AG10803 (cell line): ENCODE measurements at regions not wholly inside any gene's neighbourhood (a gene's known extent, or its start where the extent isn't known, plus 50 kb on each side); places are given as distances from the start of the nearest gene placed in this dataset.

Experiments
- DNase-seq: peaks from one replicate; pipeline ENCODE4 v3.0.0; 2010; ENCODE audit warnings: low read depth
- H3K4me3 ChIP-seq: 2 replicates; pipeline ENCODE4 v1.5.1; 2011; ENCODE audit warnings: mild to moderate bottlenecking, low read length, control low read depth
- TF ChIP-seq, protein P1 (sequence below): conservative IDR thresholded peaks from 2 replicates; pipeline ENCODE4 v1.5.1; 2011; ENCODE audit warnings: mild to moderate bottlenecking, low read length, control low read depth, inconsistent platforms

DNA sequence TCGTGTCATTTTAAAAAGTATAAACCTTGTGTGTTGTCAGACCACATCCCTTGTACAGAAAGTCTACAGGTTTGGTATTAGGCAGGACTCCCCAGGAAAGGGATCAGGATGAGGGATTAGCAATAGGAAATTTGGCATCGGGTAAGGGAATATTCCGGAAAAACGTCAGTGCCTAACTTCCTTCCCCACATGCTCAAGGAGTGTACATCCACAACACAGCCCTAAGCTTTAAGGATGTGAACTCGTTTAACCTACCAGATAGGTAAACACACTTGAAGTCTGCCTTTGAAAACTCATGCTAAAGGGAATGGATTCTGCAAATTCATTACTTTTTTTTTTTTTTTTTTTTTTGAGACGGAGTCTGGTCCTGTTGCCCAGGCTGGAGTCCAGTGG is 194.9 kb downstream of the SKIDA1 start:
- TF ChIP-seq, protein P1, sequence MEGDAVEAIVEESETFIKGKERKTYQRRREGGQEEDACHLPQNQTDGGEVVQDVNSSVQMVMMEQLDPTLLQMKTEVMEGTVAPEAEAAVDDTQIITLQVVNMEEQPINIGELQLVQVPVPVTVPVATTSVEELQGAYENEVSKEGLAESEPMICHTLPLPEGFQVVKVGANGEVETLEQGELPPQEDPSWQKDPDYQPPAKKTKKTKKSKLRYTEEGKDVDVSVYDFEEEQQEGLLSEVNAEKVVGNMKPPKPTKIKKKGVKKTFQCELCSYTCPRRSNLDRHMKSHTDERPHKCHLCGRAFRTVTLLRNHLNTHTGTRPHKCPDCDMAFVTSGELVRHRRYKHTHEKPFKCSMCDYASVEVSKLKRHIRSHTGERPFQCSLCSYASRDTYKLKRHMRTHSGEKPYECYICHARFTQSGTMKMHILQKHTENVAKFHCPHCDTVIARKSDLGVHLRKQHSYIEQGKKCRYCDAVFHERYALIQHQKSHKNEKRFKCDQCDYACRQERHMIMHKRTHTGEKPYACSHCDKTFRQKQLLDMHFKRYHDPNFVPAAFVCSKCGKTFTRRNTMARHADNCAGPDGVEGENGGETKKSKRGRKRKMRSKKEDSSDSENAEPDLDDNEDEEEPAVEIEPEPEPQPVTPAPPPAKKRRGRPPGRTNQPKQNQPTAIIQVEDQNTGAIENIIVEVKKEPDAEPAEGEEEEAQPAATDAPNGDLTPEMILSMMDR, result no peak
- no peak for DNase-seq

DNA sequence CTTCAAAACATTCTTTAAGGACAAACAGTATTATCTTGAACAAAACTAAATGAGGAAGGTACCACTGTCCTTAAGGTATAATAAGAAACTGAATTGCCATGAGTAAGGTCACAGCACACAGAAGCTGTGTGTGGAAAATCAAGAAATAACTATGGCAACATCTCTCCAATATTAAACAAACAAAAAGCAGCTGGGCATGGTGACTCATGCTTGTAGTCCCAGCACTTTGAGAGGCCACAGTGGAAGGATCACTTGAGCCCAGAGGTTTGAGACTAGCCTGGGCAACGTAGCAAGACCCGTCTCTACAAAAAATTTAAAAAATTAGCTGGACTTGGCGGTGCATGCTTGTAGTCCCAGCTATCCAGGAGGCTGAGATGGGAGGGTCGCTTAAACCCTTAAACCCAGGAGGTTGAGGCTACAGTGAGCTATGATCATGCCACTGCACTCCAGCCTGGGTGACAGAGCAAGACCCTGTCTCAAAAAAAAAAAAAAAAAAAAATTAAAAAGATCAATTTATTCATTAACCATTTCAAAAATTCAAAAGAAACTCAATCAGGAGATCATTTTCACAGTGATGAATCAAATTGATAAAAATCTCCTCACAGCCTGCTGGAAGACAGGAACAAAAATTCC is 195.4 kb downstream of the SKIDA1 start:
- peak; percentile 92 for DNase-seq

More for the DNA sequence above, 194.9 kb downstream of the SKIDA1 start:
- H3K4me3 ChIP-seq, result no peak overlapping the region

GRCh38 chr10:21327289-21327993 is 198.0 kb downstream of the SKIDA1 start:
- TF ChIP-seq, protein P1, result no peak
- no peak for DNase-seq
- H3K4me3 ChIP-seq, result no peak overlapping the region

More for the DNA sequence above, 195.4 kb downstream of the SKIDA1 start:
- no peak overlapping the region for H3K4me3 ChIP-seq
- TF ChIP-seq, protein P1, result no peak

- TF ChIP-seq, protein P1, result no peak
Observed at GRCh38 chr10:21326594-21327288, 198.7 kb downstream of the SKIDA1 start.

DNA sequence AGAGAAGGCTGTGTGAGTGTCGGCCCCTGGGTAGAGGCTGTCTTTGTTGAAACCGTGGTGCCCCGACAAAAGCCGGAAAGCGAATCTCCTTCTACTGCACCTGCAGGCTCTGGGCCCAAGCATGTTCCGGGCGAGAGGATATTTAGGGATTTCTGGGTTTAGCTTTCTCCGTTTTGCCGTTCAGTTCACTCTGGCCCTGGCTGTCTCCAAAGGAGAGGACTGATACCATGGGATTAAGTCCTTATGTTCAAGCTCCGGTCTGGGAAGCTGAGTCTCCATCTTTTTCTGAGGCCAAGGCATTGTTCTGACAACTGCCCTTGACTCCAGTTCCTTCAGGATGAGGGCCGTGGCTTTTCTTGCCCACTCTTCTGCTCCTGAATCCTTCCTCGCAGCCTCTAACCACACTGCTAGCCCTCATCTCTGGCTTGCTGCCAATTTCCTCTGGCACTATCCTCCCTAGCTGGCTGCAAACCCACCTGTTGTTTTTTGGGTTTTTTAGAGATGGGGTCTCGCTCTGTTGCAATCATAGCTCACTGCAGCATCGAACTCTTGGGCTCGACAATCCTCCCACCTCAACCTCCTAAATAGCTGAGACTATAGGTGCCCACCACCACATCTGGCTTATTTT is 206.8 kb downstream of the SKIDA1 start:
- DNase-seq, result no peak
- TF ChIP-seq, protein P1, result no peak
- H3K4me3 ChIP-seq, result no peak overlapping the region

More at GRCh38 chr10:21326594-21327288, 198.7 kb downstream of the SKIDA1 start:
- no peak for DNase-seq
- H3K4me3 ChIP-seq, result no peak overlapping the region

DNA sequence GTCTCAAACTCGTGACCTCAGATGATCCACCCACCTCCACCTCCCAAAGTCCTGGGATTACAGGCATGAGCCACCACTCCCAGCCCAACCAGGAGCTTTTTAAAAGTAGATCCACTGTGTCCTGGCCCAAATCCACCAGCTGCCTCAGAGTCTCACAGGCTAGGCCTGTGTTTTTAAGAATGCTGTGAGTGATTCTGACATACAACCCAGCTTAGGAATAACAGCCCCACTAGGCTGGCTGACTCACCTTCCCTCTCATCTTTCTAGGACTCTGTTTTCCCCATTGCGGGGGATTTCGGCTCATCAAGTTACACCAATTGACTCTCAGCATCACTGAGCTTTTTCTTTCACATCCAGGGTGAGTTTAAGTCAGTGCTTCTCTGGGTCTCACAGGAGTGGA is 207.6 kb downstream of the SKIDA1 start:
- DNase-seq, result peak; percentile 44
- TF ChIP-seq, protein P1, result no peak

More for the DNA sequence above, 207.6 kb downstream of the SKIDA1 start:
- H3K4me3 ChIP-seq, result no peak overlapping the region
